ENCODE measurements at regions not wholly inside any gene's neighbourhood (a gene's known extent, or its start where the extent isn't known, plus 50 kb on each side); places are given as distances from the start of the nearest gene placed in this dataset.

GRCh38 chr1:51025374-51025773 lies 55.3 kb downstream of the CDKN2C start:
- no peak for DNase-seq

- no peak for DNase-seq
These were observed 62.9 kb downstream of the CDKN2C start for GRCh38 chr1:51032936-51033335.

- DNase-seq: no peak
These were observed 57.8 kb upstream of the C1orf185 start for GRCh38 chr1:51044199-51044598.

GRCh38 chr1:51044834-51045233 lies 57.2 kb upstream of the C1orf185 start:
- DNase-seq: peak; percentile 27

GRCh38 chr1:51048021-51048420 lies 54.0 kb upstream of the C1orf185 start:
- DNase-seq: no peak

GRCh38 chr1:51048670-51049069 lies 53.4 kb upstream of the C1orf185 start:
- peak; percentile 66 for DNase-seq
